ENCODE measurements at regions not wholly inside any gene's neighbourhood (a gene's known extent, or its start where the extent isn't known, plus 50 kb on each side); places are given as distances from the start of the nearest gene placed in this dataset.

- Histone ChIP-seq H4K20me1 (ENCODE audit: insufficient read depth, low read length) (no peaks in the 10 kb centered on the region), H3K27ac (ENCODE audit: low read length) (no peak overlapping the region), H3K9me3 (replicated peaks; ENCODE audit: insufficient read depth, low read length) (no peaks in the 10 kb centered on the region), H3K36me3 (replicated peaks; ENCODE audit: insufficient read depth, low read length) (no peaks in the 10 kb centered on the region), H3F3A (ENCODE audit: insufficient read depth, low read length) (no peaks in the 10 kb centered on the region), H3K4me2 (ENCODE audit: low read depth, low read length) (no peak overlapping the region), H3K9ac (ENCODE audit: low read length) (no peak overlapping the region), H3K9me2 (replicated peaks; ENCODE audit: insufficient read depth, low read length) (no peaks in the 10 kb centered on the region), H3K4me3 (ENCODE audit: low read length) (no peak overlapping the region), H2AFZ (ENCODE audit: low read length) (no peak overlapping the region), H3K79me2 (ENCODE audit: low read length) (no peaks in the 10 kb centered on the region), H3K4me1 (ENCODE audit: low read length) (no peaks in the 10 kb centered on the region), H3K27me3 (replicated peaks; ENCODE audit: insufficient read depth, low read length) (no peaks in the 10 kb centered on the region)
- peak; percentile 66 for DNase-seq
- TF ChIP-seq EZH2 (optimal IDR thresholded peaks at IDR 0.05; ENCODE audit: low read depth, low read length) (no peak), CTCF (IDR thresholded peaks at IDR 0.05; ENCODE audit: low read length) (peak; percentile 72)
Observed at GRCh38 chr2:180124273-180125139, 117.4 kb upstream of the CWC22 start.

- Histone ChIP-seq H2AFZ (ENCODE audit: low read length) (no peak overlapping the region), H4K20me1 (ENCODE audit: insufficient read depth, low read length) (no peaks in the 10 kb centered on the region), H3K9ac (ENCODE audit: low read length) (no peak overlapping the region), H3K4me2 (ENCODE audit: low read depth, low read length) (no peak overlapping the region), H3K4me3 (ENCODE audit: low read length) (no peak overlapping the region), H3K9me2 (replicated peaks; ENCODE audit: insufficient read depth, low read length) (no peaks in the 10 kb centered on the region), H3K27ac (ENCODE audit: low read length) (no peak overlapping the region), H3K36me3 (replicated peaks; ENCODE audit: insufficient read depth, low read length) (no peaks in the 10 kb centered on the region), H3K9me3 (replicated peaks; ENCODE audit: insufficient read depth, low read length) (no peaks in the 10 kb centered on the region), H3K4me1 (ENCODE audit: low read length) (no peaks in the 10 kb centered on the region), H3F3A (ENCODE audit: insufficient read depth, low read length) (no peaks in the 10 kb centered on the region), H3K27me3 (replicated peaks; ENCODE audit: insufficient read depth, low read length) (no peaks in the 10 kb centered on the region), H3K79me2 (ENCODE audit: low read length) (no peaks in the 10 kb centered on the region)
- TF ChIP-seq EZH2phosphoT487 (IDR thresholded peaks at IDR 0.05; ENCODE audit: low read length) (no peak), CTCF (IDR thresholded peaks at IDR 0.05; ENCODE audit: low read length) (no peak), EZH2 (optimal IDR thresholded peaks at IDR 0.05; ENCODE audit: low read depth, low read length) (no peak)
- no peak for DNase-seq
Observed at GRCh38 chr2:180122874-180123273, 115.8 kb upstream of the CWC22 start.

GRCh38 chr2:180115675-180116074, 108.6 kb upstream of the CWC22 start:
- Histone ChIP-seq H4K20me1 (ENCODE audit: insufficient read depth, low read length) (no peaks in the 10 kb centered on the region), H3K4me2 (ENCODE audit: low read depth, low read length) (no peak overlapping the region), H3K79me2 (ENCODE audit: low read length) (no peaks in the 10 kb centered on the region), H3K27ac (ENCODE audit: low read length) (no peak overlapping the region), H2AFZ (ENCODE audit: low read length) (no peak overlapping the region), H3K4me1 (ENCODE audit: low read length) (peaks cover 5% of the 10 kb centered on the region; the same call in 1 of the 2 replicates), H3K36me3 (replicated peaks; ENCODE audit: insufficient read depth, low read length) (no peaks in the 10 kb centered on the region), H3K27me3 (replicated peaks; ENCODE audit: insufficient read depth, low read length) (no peaks in the 10 kb centered on the region), H3K4me3 (ENCODE audit: low read length) (no peak overlapping the region), H3K9ac (ENCODE audit: low read length) (no peak overlapping the region), H3F3A (ENCODE audit: insufficient read depth, low read length) (no peaks in the 10 kb centered on the region), H3K9me2 (replicated peaks; ENCODE audit: insufficient read depth, low read length) (no peaks in the 10 kb centered on the region), H3K9me3 (replicated peaks; ENCODE audit: insufficient read depth, low read length) (no peaks in the 10 kb centered on the region)
- no peak for TF ChIP-seq EZH2phosphoT487 (IDR thresholded peaks at IDR 0.05; ENCODE audit: low read length)
- no peak for TF ChIP-seq EZH2 (optimal IDR thresholded peaks at IDR 0.05; ENCODE audit: low read depth, low read length)
- TF ChIP-seq CTCF (IDR thresholded peaks at IDR 0.05; ENCODE audit: low read length), result no peak
- DNase-seq, result no peak
